ENCODE measurements at regions not wholly inside any gene's neighbourhood (a gene's known extent, or its start where the extent isn't known, plus 50 kb on each side); places are given as distances from the start of the nearest gene placed in this dataset.
"Not testable (repeated sequence)": the region's sequence is repeated elsewhere in the genome, so short reads cannot be mapped to it uniquely, and the experiment has no call there.

DNA sequence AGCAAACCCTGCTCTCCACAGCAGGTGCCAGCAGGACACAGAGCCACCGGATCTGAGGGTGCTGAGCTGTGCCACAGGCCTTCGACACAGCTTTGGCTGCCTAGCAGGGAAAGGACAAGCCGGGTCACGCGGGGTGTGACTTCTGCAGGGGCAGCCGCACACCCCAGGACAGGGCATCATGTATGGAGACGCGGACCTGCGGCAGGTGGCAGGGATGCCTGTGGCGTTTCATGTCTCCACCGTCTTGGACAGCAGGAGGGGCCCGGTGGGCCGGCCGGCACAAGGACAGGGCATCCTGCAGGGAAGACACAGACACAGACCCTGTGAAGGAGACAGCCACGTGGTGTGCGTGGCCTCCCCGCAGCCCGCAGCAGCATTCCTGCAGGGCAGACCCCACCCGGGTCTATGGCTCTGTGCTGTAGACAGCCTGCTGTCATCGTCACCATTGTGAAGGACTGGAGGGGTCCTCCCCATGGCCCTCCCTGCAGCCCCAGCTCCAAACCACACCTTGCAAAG is 109.2 kb downstream of the PDGFA start:
- Histone ChIP-seq H2AFZ (ENCODE audit: control insufficient read depth, low read length) (no peak overlapping the region), H3K36me3 (ENCODE audit: control insufficient read depth in 2 of 2, extremely low read depth in 1 of 2, insufficient read depth in 2 of 2, low read length in 2 of 2) (no peaks in the 10 kb centered on the region), H3K9me3 (ENCODE audit: control insufficient read depth, low read depth, low read length) (no peaks in the 10 kb centered on the region), H3K4me2 (ENCODE audit: control insufficient read depth, extremely low read depth, insufficient read depth, low read depth, low read length) (no peak overlapping the region), H3K4me3 (ENCODE audit: control insufficient read depth in 2 of 3, extremely low read depth in 1 of 3, insufficient read depth in 2 of 3, low read depth in 1 of 3, low read length in 3 of 3) (no peak overlapping the region), H3K4me1 (ENCODE audit: control insufficient read depth, extremely low read depth, insufficient read depth, low read length) (no peaks in the 10 kb centered on the region), H4K20me1 (ENCODE audit: control insufficient read depth, extremely low read depth, insufficient read depth, low read length) (no peaks in the 10 kb centered on the region), H3K9me1 (ENCODE audit: control insufficient read depth, extremely low read depth, insufficient read depth, low read length) (no peaks in the 10 kb centered on the region), H3K9ac (ENCODE audit: control insufficient read depth, extremely low read depth, insufficient read depth, low read length) (no peak overlapping the region), H3K27ac (ENCODE audit: control insufficient read depth, insufficient read depth, low read length) (no peak overlapping the region), H3K79me2 (ENCODE audit: control insufficient read depth, insufficient read depth, low read length) (no peaks in the 10 kb centered on the region), H3K27me3 (ENCODE audit: control insufficient read depth, extremely low read depth, insufficient read depth, low read length) (peaks cover 12% of the 10 kb centered on the region)
- DNase-seq (ENCODE audit: low read depth, low spot score) (no peak), FAIRE-seq (no peak)
- TF ChIP-seq EZH2 (IDR thresholded peaks at IDR 0.05; ENCODE audit: low read length): no peak
- TF ChIP-seq, protein P1, sequence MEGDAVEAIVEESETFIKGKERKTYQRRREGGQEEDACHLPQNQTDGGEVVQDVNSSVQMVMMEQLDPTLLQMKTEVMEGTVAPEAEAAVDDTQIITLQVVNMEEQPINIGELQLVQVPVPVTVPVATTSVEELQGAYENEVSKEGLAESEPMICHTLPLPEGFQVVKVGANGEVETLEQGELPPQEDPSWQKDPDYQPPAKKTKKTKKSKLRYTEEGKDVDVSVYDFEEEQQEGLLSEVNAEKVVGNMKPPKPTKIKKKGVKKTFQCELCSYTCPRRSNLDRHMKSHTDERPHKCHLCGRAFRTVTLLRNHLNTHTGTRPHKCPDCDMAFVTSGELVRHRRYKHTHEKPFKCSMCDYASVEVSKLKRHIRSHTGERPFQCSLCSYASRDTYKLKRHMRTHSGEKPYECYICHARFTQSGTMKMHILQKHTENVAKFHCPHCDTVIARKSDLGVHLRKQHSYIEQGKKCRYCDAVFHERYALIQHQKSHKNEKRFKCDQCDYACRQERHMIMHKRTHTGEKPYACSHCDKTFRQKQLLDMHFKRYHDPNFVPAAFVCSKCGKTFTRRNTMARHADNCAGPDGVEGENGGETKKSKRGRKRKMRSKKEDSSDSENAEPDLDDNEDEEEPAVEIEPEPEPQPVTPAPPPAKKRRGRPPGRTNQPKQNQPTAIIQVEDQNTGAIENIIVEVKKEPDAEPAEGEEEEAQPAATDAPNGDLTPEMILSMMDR (optimal IDR thresholded peaks at IDR 0.05 in 1 of 3, IDR thresholded peaks at IDR 0.05 in 1 of 3, conservative IDR thresholded peaks at IDR 0.05 in 1 of 3; ENCODE audit: extremely low read depth in 1 of 3, insufficient read depth in 2 of 3, low read length in 3 of 3): no peak
- dilution Hi-C loops (cut with MboI; ENCODE audit: extremely low pct_ligation_motif_present, low sequenced_read_pairs): no loop called here

DNA sequence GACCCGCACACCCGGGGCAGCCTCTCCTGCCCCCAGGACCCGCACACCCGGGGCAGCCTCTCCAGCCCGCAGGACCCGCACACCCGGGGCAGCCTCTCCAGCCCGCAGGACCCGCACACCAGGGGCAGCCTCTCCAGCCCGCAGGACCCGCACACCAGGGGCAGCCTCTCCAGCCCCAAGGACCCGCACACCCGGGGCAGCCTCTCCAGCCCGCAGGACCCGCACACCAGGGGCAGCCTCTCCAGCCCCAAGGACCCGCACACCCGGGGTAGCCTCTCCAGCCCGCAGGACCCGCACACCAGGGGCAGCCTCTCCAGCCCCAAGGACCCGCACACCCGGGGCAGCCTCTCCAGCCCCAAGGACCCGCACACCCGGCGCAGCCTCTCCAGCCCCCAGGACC is 108.5 kb downstream of the PDGFA start:
- H3K4me1 ChIP-seq (ENCODE audit: control insufficient read depth, extremely low read depth, insufficient read depth, low read length); H3K9me3 ChIP-seq (ENCODE audit: control insufficient read depth, low read depth, low read length); DNase-seq (ENCODE audit: low read depth, low spot score); H3K27ac ChIP-seq (ENCODE audit: control insufficient read depth, insufficient read depth, low read length); H3K4me2 ChIP-seq (ENCODE audit: control insufficient read depth, extremely low read depth, insufficient read depth, low read depth, low read length); H2AFZ ChIP-seq (ENCODE audit: control insufficient read depth, low read length); H3K4me3 ChIP-seq (ENCODE audit: control insufficient read depth in 2 of 3, extremely low read depth in 1 of 3, insufficient read depth in 2 of 3, low read depth in 1 of 3, low read length in 3 of 3); dilution Hi-C loops (cut with MboI; ENCODE audit: extremely low pct_ligation_motif_present, low sequenced_read_pairs); H3K36me3 ChIP-seq (ENCODE audit: control insufficient read depth in 2 of 2, extremely low read depth in 1 of 2, insufficient read depth in 2 of 2, low read length in 2 of 2); H3K9me1 ChIP-seq (ENCODE audit: control insufficient read depth, extremely low read depth, insufficient read depth, low read length); H3K79me2 ChIP-seq (ENCODE audit: control insufficient read depth, insufficient read depth, low read length); H3K27me3 ChIP-seq (ENCODE audit: control insufficient read depth, extremely low read depth, insufficient read depth, low read length); H4K20me1 ChIP-seq (ENCODE audit: control insufficient read depth, extremely low read depth, insufficient read depth, low read length); FAIRE-seq; H3K9ac ChIP-seq (ENCODE audit: control insufficient read depth, extremely low read depth, insufficient read depth, low read length): not testable (repeated sequence)

DNA sequence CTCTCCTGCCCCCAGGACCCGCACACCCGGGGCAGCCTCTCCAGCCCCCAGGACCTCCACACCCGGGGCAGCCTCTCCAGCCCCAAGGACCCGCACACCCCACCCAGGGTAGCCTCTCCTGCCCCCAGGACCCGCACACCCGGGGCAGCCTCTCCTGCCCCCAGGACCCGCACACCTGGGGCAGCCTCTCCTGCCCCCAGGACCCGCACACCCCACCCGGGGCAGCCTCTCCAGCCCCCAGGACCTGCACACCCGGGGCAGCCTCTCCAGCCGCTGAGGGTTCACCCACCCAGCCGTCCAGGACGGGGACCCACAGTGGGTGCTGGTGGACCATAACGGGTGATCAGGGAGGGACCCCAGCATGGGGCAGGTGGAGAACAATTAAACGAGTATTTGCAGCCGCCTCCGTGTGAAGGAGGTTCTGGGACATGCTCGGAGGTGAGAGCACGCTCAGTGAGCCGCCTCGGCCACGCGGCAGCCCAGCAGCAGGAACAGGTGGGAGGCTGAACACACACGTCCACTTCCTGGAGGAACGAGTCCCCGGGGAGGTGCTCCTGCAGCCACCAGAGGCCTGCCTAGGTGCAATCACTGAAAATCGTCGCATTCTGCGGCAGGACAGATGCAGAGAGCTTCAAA is 107.9 kb downstream of the PDGFA start:
- Histone ChIP-seq H3K9me3 (ENCODE audit: control insufficient read depth, low read depth, low read length) (no peaks in the 10 kb centered on the region), H3K9me1 (ENCODE audit: control insufficient read depth, extremely low read depth, insufficient read depth, low read length) (no peaks in the 10 kb centered on the region), H3K4me3 (ENCODE audit: control insufficient read depth in 2 of 3, extremely low read depth in 1 of 3, insufficient read depth in 2 of 3, low read depth in 1 of 3, low read length in 3 of 3) (no peak overlapping the region), H3K79me2 (ENCODE audit: control insufficient read depth, insufficient read depth, low read length) (no peaks in the 10 kb centered on the region), H4K20me1 (ENCODE audit: control insufficient read depth, extremely low read depth, insufficient read depth, low read length) (no peaks in the 10 kb centered on the region), H3K36me3 (ENCODE audit: control insufficient read depth in 2 of 2, extremely low read depth in 1 of 2, insufficient read depth in 2 of 2, low read length in 2 of 2) (no peaks in the 10 kb centered on the region), H2AFZ (ENCODE audit: control insufficient read depth, low read length) (no peak overlapping the region), H3K27ac (ENCODE audit: control insufficient read depth, insufficient read depth, low read length) (no peak overlapping the region), H3K9ac (ENCODE audit: control insufficient read depth, extremely low read depth, insufficient read depth, low read length) (no peak overlapping the region), H3K27me3 (ENCODE audit: control insufficient read depth, extremely low read depth, insufficient read depth, low read length) (peaks cover 4% of the 10 kb centered on the region), H3K4me2 (ENCODE audit: control insufficient read depth, extremely low read depth, insufficient read depth, low read depth, low read length) (no peak overlapping the region), H3K4me1 (ENCODE audit: control insufficient read depth, extremely low read depth, insufficient read depth, low read length) (no peaks in the 10 kb centered on the region)
- FAIRE-seq (no peak), DNase-seq (ENCODE audit: low read depth, low spot score) (no peak)
- no peak for TF ChIP-seq EZH2 (IDR thresholded peaks at IDR 0.05; ENCODE audit: low read length)
- TF ChIP-seq, protein P1 (optimal IDR thresholded peaks at IDR 0.05 in 1 of 3, IDR thresholded peaks at IDR 0.05 in 1 of 3, conservative IDR thresholded peaks at IDR 0.05 in 1 of 3; ENCODE audit: extremely low read depth in 1 of 3, insufficient read depth in 2 of 3, low read length in 3 of 3): no peak
- dilution Hi-C loops (cut with MboI; ENCODE audit: extremely low pct_ligation_motif_present, low sequenced_read_pairs): no loop called here

Measured in keratinocyte (primary cell).